ENCODE measurements at regions not wholly inside any gene's neighbourhood (a gene's known extent, or its start where the extent isn't known, plus 50 kb on each side); places are given as distances from the start of the nearest gene placed in this dataset.

- H3K36me3 Mint-ChIP-seq = no peaks in the 10 kb centered on the region
- peaks cover 3% of the 10 kb centered on the region for H3K4me1 Mint-ChIP-seq
- no peak overlapping the region for H3K27ac Mint-ChIP-seq
Observed at GRCh38 chr20:48471176-48471575, 356.6 kb downstream of the PREX1 start.

GRCh38 chr20:48470141-48470540 lies 357.7 kb downstream of the PREX1 start:
- peaks cover 3% of the 10 kb centered on the region for H3K4me1 Mint-ChIP-seq
- H3K27me3 Mint-ChIP-seq (ENCODE audit: low read depth in 3 of 3) = peaks cover 2 to 3% (median 3%) of the 10 kb centered on the region in 3 donors
- Histone ChIP-seq H3K27me3 (ENCODE audit: control insufficient read depth in 2 of 2, insufficient read depth in 2 of 2, low read length in 2 of 2) (no peaks in the 10 kb centered on the region), H3K9ac (ENCODE audit: insufficient read depth, low read length, poor library complexity, severe bottlenecking) (no peak overlapping the region), H2AFZ (ENCODE audit: insufficient read depth, low read depth, low read length, poor library complexity, severe bottlenecking) (no peak overlapping the region), H3K27ac (ENCODE audit: low read depth in 1 of 2, low read length in 2 of 2) (no peak overlapping the region), H3K4me1 (ENCODE audit: control insufficient read depth in 1 of 2, insufficient read depth in 2 of 2, low read length in 2 of 2) (no peaks in the 10 kb centered on the region), H3K36me3 (replicated peaks in 1 of 2; ENCODE audit: control insufficient read depth in 1 of 2, insufficient read depth in 2 of 2, low read length in 2 of 2) (no peaks in the 10 kb centered on the region), H3K4me2 (replicated peaks; ENCODE audit: extremely low read depth, low read length, poor library complexity, severe bottlenecking) (no peak overlapping the region), H3K4me3 (replicated peaks in 1 of 3; ENCODE audit: low read depth in 2 of 3, low read length in 3 of 3) (no peak overlapping the region), H3K79me2 (ENCODE audit: insufficient read depth, low read length) (no peaks in the 10 kb centered on the region), H3K9me3 (replicated peaks in 1 of 2; ENCODE audit: control insufficient read depth in 1 of 2, insufficient read depth in 1 of 2, low read length in 2 of 2) (peaks cover 0 to 12% of the 10 kb centered on the region in 2 donors), H4K20me1 (ENCODE audit: insufficient read depth, low read length) (no peaks in the 10 kb centered on the region)
- H3K36me3 Mint-ChIP-seq = no peaks in the 10 kb centered on the region
- intact Hi-C loops (cut with micrococcal nuclease) = no loop called here
- H3K9me3 Mint-ChIP-seq = peaks cover 0 to 12% (median 6%) of the 10 kb centered on the region in 7 donors
- no peak for TF ChIP-seq CTCF (IDR thresholded peaks at IDR 0.05)
- no peak for DNase-seq
- H3K4me3 Mint-ChIP-seq = no peak overlapping the region
- WGBS (ENCODE audit: insufficient coverage) = no CpG with 5 or more reads among the region's 3 CpGs
- H3K27ac Mint-ChIP-seq = no peak overlapping the region

More at GRCh38 chr20:48471176-48471575, 356.6 kb downstream of the PREX1 start:
- intact Hi-C loops (cut with micrococcal nuclease) = no loop called here
- Histone ChIP-seq H2AFZ (ENCODE audit: insufficient read depth, low read depth, low read length, poor library complexity, severe bottlenecking) (no peak overlapping the region), H3K9me3 (replicated peaks in 1 of 2; ENCODE audit: control insufficient read depth in 1 of 2, insufficient read depth in 1 of 2, low read length in 2 of 2) (peaks cover 0 to 12% of the 10 kb centered on the region in 2 donors), H3K27ac (ENCODE audit: low read depth in 1 of 2, low read length in 2 of 2) (no peak overlapping the region), H3K4me3 (replicated peaks in 1 of 3; ENCODE audit: low read depth in 2 of 3, low read length in 3 of 3) (no peak overlapping the region), H3K4me1 (ENCODE audit: control insufficient read depth in 1 of 2, insufficient read depth in 2 of 2, low read length in 2 of 2) (no peaks in the 10 kb centered on the region), H4K20me1 (ENCODE audit: insufficient read depth, low read length) (no peaks in the 10 kb centered on the region), H3K27me3 (ENCODE audit: control insufficient read depth in 2 of 2, insufficient read depth in 2 of 2, low read length in 2 of 2) (no peaks in the 10 kb centered on the region), H3K36me3 (replicated peaks in 1 of 2; ENCODE audit: control insufficient read depth in 1 of 2, insufficient read depth in 2 of 2, low read length in 2 of 2) (no peaks in the 10 kb centered on the region), H3K9ac (ENCODE audit: insufficient read depth, low read length, poor library complexity, severe bottlenecking) (no peak overlapping the region), H3K4me2 (replicated peaks; ENCODE audit: extremely low read depth, low read length, poor library complexity, severe bottlenecking) (no peak overlapping the region), H3K79me2 (ENCODE audit: insufficient read depth, low read length) (no peaks in the 10 kb centered on the region)
- 94% methylated on average over 2 of the region's 5 CpGs for WGBS (ENCODE audit: insufficient coverage)
- H3K9me3 Mint-ChIP-seq = peaks cover 0 to 14% (median 6%) of the 10 kb centered on the region in 7 donors
- no peak overlapping the region for H3K4me3 Mint-ChIP-seq
- peaks cover 4 to 9% (median 4%) of the 10 kb centered on the region in 3 donors for H3K27me3 Mint-ChIP-seq (ENCODE audit: low read depth in 3 of 3)
- TF ChIP-seq CTCF (IDR thresholded peaks at IDR 0.05) = no peak
- no peak for DNase-seq

Measured in CD14-positive monocyte (primary cell).